GM18873 (cell line): ENCODE measurements at regions not wholly inside any gene's neighbourhood (a gene's known extent, or its start where the extent isn't known, plus 50 kb on each side); places are given as distances from the start of the nearest gene placed in this dataset.

Experiments used
- ATAC-seq: cut with Tn5 transposase; IDR thresholded peaks from one replicate; pipeline ENCODE4 v1.9.1; 2021; ENCODE audit warnings: mild to moderate bottlenecking, moderate library complexity, moderate number of reproducible peaks; ENCODE audit not compliant: unreplicated experiment, low FRiP score

DNA sequence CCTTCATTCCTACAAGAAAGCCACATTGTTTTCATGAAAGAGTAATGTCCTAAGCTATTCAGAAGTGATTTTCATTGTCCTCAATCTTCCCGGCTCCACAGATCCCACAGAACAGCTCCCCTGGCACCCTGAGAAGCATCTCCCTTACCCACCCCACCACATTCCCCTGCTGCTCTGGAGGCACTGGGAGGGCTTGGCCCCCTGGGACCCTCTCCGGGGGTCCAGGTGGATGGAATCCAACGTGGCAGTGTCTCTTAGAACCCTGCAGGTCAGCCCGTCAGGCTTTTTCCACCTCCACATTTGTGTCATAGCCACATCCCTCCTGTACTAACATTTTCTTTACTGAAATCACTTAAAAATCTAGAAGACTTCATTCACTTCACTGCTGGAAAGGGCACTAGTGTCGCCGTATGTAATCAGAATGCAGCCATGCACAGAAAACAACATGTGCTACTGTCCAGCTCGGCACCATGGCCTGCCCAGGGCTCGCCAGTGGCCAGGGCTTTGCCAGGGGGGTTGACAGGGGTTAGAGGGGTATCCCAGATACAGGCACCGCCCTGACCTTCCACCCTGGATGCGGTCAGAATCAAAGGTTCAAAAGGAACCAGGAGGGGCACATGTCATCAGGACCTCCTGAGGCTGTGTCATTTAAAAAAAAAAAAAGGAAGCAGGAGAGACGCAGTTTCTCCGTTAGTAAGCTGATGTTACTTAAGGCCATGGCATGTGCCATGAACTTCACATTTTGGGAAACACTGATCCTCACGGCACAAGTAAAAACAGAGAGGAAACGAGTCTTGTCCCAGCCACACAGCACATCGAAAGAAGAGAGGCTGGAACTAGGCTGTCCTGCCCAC, 106.3 kb downstream of the LSM3 start:
- no peak for ATAC-seq

DNA sequence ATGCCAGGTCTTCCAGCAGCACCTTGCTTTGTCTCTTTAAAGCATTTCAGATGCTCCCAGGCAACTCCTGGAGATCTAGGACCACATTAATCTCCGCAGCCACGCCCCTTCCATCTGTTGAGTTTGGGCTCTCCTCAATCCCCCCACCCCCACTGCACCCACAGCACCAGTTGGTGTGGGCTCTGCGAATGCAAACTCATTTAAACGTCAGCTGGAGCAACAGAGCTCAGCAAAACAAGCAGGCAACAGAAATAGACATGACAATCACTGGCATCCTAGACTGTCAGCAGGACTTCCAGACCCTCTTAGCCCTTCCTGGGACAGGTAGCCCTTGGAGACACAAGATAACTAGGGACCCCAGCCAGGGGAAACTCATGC, 106.9 kb downstream of the LSM3 start:
- no peak for ATAC-seq

DNA sequence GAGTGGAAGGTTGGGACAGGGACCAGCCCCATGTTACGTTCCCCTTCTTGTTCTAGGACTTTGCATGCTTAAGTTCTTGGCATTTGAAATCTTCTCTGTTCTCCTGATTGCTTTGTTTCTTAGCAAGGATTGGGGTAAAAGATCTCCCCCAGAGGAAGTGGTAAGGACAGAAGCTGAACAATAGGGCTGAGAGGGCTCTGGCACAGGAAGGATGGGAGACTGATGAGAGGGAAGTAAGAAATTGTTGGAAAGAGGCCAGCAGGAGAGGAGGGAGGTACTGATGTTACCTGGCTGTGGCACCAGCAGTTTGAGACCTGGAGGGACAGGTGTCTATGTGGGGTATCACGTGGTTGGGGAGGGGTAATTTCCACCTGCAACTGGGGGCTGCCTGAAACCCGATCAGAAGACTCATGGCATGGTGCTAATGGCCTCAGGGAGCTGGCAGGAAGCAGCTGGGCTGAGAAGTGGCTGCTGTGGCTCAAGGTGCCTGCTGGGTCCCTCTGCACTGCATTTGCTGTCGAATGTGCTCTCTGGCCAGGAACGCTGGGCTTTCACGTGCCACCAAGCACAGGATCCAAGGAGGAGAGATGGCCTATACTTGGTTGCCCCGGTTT, 108.4 kb downstream of the LSM3 start:
- no peak for ATAC-seq

DNA sequence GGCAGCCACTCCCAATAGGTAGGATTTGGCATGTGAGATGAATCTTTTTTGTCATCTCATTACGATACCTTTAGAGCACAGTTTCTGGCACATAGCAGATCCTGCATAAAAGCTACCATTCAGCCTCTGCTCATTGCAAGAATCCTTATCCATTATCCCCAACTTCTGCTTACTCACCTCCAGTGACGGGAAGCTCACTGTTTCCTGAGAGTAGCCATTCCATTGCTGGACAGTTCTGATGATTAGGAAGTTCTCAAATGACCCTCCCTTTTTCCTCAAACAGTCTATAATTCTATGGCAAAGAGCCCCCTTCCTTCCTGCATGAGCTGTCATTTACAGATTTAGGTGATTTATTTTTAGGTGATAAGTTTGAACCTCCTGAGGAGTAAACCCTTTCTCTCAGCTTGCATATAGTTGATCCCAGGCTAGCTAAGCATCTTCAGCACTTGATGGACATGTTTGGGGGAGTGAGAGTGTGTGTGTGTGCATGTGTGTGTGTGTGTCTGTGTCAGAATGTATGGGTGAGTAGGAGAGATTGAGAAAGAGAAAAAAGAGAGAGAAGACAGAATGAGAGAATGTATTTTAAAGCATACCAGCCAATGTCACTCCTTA, 109.7 kb downstream of the LSM3 start:
- ATAC-seq, result no peak

DNA sequence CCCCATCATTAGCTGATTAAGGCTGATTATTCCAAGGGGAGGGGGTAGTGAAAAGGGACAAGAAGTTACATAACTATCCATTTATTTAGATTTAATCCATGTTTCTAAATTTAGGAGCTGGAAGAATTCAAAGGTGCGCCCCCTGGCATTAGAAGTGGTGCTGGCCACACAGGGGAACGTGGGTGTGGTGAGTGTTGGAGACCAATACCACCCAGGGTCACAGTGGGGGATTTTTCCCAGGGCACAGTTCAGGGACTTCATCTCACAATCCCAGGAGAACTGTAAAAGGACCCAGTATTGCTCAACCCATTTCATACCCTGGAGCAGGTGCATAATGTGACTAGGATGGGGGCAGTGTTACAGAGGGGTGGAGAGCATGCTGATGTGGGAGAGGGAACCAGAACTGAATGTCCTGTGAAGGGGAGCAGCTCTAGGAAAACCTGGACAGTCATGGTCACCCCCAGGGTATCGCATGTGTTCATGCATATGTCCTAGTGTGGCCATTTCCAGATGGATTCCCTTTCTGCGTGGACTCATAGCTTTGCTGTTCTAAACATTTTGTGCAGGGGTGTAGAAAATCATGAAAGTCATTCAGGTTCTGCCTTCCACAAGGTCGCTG, 110.3 kb downstream of the LSM3 start:
- no peak for ATAC-seq

DNA sequence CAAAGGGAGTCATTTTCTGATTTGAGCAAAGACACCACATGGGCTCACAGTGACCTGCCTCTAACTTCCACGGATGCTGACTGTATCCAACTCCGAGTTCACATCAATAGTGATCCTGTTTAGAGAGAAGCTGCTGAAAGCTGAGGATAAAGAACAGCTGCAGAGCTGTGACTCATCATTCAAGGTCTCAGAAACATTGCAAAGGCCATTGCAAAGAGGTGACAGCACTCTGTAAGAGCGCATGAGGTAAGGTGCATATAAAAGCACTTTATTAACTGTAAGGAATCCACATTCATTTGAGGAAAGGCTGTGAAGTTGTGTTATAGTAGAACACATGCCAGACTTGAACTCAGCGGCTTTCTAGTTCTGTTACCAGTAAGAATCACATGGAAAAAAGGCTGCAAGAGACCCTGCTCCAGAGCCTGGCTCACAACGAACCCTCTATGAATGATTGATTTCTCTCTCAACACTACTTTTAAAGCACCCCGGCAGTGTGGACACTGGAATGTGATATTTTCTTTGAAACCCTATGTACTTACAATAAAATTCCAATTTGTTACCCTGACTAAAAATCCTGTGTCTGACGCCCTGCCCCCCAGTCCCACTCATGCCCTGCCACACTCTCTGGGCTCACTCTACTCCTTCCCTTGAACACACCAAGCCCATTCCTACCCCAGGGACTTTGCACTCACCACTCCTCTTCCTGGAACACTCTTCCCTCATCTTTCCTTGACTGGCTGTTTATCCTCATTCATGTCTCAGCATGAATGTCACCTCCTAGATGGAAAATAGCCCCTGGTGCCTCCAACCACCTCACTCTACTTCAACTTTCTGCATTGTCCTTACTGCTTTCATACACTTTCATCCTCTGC, 111.2 kb downstream of the LSM3 start:
- no peak for ATAC-seq

DNA sequence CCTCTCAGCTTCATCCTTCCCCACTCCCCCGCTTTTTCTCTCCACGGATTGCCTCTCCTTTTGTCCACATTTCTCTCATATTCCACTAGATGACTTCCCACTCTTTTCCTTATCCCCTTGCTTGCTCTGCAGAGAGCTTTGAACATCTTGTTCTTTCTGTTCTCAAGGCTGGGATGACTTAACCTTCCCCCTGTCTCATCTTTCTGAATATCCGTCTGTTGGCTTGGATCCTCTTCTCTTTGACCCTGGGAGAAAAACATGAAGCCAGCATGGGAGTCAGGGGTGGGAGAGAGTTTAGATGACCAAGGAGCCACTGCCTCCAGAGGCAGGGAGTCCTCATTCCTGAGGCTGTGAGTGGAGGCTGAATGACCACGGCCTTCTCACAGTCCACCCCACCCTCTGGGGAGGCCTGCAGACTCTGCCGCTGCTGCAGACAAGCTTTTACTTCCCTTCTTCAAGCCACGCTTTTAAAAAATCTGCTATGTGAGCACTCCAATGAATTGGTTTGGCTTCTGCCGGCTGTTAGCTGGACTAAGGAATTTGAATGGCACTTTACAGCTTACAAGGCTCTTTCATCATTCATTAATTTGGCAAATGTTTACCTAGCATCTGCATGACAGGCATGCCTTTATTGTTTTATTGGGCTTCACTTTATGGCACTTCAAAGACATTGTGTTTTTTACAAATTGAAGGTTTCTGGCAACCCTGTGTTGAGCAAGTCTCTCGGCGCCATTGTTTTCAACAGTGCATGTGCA, 111.6 kb upstream of the SLC6A6 start:
- ATAC-seq, result no peak

DNA sequence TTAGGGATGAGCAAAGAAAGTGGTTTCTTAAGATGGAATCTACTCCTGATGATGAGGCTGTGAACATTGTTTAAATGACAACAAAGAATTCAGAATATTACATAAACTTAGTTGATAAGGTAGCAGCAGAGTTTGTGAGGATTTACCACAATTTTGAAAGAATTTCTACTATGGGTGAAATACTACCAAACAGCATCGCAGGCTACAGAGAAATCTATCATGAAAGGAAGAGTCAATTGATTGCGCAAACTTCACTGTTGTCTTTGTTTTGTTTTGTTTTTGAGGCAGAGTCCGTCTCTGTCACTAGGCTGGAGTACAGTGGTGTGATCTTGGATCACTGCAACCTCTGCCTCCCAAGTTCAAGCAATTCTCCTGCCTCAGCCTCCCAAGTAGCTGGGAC, 107.4 kb upstream of the SLC6A6 start:
- no peak for ATAC-seq

DNA sequence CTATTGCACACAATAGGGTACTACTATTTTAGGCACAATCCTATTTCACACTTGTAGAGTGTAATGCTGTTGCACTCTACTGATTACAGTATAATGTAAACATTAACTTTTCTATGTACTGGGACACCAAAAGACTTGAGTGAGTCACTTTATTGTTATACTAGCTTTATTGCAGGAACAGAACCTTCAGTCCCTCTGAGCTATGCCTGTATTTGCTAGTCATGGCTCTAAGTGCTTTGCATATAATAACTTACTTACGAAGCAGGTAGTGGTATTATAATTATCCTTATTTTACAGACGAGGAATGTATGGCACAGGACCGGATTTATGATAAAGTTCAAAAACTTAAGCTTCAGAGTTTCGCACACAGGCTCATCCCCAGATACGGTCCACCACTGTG, 106.6 kb upstream of the SLC6A6 start:
- no peak for ATAC-seq

DNA sequence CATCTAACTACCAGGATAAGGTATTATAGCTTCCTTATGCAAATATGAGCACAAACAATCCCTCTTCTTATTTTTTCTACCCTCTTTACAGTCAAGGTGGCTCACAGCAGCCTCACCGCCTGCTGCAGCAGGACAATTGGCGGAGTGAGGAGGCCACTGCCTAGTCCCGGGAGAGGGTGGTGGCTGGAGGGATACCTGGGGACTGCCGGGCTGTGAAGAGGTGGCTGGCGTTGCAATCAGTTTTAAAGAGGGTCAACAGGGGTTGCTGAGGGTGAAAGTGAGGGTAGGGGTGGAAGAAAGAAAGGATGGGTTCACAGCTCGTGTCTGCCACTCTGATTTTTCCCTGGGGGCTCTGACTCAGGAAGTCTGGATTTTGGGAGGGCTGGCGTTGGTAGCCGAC, 105.1 kb upstream of the SLC6A6 start:
- ATAC-seq, result no peak

DNA sequence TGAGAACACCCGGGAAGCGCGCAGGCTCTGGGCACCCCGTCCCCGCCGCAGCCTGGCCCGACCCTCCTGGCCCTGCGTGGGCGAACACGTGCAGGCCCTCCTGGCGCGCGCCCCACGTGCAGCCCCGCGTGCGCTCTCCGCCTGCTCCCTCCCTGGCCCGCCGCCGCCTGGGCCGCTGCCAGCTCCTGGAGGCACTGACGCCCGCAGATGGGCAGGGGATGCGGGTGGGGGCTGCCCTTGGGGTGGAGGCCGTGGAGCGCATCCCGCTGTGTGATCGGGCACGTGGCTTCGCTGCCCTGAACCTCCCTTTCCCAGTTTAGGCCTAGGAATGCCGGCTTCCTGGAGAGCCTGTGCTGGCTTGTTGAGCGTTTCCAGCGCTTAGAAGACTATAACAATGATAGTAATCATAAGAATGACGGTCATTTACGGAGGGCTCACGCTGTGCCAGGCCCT, 104.6 kb upstream of the SLC6A6 start:
- no peak for ATAC-seq

DNA sequence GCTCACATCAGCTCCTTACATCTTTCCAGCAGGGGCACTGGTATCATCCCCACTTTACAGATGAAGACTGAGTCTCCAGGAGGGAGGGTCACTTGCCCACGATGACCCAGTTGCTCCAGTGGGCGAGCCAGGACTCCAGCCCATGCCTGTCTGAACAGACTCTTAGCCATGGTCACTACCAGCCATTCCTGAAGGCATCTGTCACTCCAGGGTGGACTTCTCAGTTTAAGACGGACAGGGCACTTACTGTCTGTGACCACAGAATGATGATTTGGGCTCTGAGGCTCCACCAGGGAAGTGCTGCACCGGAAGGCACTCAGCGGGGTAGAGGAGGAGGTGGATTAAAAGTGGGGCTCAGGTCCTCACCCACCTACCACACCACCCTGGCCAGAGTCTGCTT, 104.0 kb upstream of the SLC6A6 start:
- ATAC-seq, result no peak

DNA sequence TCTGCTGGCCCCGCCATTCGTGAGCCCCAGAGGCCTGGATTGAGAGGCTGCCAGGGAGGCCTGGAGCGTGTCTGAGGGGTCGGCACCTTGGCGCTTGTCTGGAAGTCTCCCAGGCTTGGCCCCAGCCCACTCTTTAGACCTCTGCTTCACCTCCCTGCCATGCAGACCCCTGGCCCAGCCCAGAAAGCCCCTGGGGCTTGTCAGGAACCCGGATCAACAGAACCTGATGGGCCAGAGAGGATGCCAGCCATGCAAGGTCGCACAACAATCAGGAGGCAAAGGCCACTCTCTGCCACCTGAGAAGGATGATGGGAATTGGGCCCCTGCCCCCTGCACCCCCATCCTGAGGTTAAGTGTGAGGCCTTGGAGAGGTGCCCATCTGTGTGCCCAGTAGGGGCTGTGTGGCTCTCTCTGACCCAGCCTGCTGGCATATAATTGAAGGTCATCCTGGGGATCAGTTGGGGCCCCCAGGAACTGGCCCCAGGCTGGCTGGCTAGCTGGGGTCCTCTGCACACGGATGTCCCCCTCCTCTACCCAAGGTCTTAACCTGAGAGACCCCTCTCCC, 103.3 kb upstream of the SLC6A6 start:
- no peak for ATAC-seq

DNA sequence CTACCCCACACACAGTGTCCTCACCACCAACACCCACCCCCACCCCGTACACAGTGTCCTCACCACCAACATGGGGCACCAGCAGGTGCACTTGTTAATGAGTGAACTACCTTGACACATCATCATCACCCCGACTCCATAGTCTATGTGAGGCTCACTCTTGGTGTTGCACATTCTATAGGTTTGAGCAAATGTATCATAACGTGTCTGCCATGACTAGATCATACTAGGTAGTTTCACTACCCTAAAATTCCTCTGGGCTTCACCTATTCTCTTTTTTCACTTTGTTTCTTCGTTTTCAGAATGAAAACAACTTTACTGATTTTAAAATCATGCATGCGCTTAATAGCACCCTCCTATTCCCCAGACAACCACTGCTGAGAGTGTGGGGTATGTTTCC, 102.6 kb upstream of the SLC6A6 start:
- no peak for ATAC-seq

DNA sequence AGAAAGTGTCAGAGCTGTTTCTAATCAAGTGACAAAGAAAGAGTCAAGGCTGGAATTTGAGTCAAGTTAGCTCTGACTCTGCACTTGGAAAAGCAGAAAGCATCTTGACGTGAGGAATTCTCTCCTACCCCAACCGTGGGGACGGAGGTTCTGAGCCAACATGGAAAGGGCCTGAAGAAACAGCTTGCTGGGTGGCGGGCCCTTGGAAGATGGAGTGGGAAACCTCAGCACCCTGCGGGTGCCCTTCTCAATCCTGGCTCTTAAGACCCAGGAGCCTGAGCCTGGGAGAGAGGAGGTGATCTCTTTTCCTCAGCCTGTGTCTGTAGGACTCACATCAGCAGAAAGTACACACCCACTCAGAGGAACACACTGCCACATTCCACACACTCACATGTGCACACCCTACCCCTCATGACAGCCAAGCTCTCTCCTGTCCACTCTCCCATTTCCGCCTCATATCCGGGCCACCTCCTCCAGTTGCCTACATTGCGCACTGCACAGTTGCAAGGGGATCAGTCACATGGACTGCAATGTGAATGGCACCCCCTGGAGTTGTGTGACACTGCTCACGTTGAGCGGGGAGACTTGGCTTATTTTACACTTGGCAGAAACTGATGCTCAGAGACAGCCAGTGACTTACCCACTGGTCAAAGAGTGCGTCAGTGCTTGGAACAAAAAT, 101.5 kb upstream of the SLC6A6 start:
- ATAC-seq, result no peak

DNA sequence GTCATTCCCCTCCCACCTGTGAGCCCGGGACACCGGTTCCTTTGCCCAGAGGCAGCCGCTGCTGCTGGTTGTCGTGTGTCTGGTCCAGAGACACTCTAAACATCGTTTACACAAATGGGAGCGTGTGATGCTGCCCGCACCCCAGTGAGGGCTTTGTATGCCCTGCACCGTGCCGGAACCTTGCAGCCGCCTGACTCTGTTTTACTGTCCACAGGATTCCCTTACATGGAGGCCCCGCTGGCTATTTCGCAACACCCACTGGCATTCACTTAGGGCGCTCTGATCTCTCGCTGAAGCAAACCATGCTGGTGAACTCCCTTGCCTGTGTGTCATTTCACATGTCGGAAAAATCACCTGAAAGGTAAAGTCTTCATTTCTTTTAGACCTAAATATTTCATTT, 100.8 kb upstream of the SLC6A6 start:
- ATAC-seq, result no peak

DNA sequence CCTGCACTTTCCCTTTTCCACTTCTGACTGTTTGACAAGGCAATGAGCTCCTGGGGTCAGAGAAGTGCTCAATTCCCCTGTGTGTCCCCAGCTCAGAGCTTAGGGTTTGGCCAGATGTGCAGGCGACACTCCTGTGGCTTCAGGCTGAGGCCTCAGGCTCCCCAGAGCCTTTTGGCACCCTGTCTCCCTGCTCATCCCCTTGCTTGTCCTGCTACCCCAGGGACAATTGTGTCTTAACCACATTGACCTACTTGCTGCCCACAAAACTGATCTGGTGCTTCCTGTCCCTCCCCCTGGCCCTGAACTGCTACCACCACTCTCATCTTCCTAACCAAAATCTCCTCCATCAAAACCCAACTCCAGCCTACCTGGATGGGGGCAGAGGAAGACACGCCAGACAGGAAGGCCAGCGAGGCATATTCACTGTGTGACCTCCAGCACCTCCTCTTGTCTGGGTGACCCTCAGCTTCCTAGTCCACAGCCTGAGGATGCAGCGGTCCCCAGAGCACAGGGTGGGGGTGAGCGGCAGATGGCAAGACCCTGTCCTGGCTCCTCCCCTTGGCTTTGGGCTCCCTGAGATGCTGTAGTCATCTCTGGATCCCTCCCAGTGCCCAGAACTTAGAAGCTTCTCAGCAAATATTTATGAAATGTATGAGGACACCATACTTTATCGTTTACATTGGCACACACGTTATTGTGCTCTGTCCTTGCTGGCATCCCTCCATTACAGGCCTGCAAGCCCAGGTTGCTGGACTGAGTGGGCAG, 98.9 kb upstream of the SLC6A6 start:
- no peak for ATAC-seq
